ENCODE measurements at regions not wholly inside any gene's neighbourhood (a gene's known extent, or its start where the extent isn't known, plus 50 kb on each side); places are given as distances from the start of the nearest gene placed in this dataset.

DNA sequence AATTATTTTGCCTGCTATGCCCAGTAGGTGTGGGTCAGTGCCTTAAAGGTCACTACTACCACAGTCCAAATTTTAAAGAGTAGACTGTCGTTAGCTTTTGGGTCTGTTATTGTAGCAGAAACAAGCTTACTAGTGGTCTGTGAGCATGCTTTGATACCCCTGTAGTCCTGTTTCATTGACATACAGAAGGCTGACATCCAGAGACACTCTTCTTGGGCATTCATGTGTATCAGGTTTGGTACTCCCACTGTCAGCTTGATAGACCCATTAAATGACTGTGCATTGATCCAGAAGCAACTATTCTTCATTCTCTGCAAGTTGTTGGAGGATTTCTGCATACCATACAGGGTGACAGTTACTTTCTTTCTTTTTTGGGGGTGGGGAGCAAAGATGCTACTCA lies 884.4 kb upstream of the CELF2 start:
- DNase-seq (ENCODE audit: missing footprints), result no peak
- intact Hi-C loops (cut with DNase I), result no loop called here
- ATAC-seq, result no peak

DNA sequence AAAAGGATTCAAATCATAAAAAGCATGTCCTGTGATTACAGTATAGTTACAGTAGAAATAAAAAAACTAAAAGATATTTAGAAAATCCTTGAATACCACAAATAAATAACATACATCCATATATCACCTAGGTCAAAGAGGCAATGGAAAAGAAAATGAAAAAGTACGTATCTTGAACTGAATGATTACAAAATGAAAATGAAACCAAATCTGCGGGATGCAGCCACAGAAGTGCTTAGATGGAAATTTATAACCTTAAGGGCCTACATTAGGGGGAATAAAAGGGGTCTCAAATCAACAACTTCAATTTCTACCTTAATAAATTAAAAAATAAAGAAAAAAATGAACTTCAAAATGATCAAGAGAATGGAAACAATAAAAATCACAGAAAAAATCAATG lies 879.0 kb upstream of the CELF2 start:
- no peak for DNase-seq (ENCODE audit: missing footprints)
- intact Hi-C loops (cut with DNase I), result no loop called here
- ATAC-seq, result no peak

GRCh38 chr10:10141782-10142382 lies 875.8 kb upstream of the CELF2 start:
- DNase-seq (ENCODE audit: missing footprints) (no peak), ATAC-seq (no peak)
- intact Hi-C loops (cut with DNase I), result no loop called here

GRCh38 chr10:10146604-10147003 lies 871.1 kb upstream of the CELF2 start:
- ATAC-seq (no peak), DNase-seq (ENCODE audit: missing footprints) (no peak)
- intact Hi-C loops (cut with DNase I), result no loop called here

GRCh38 chr10:10149899-10150298 lies 867.8 kb upstream of the CELF2 start:
- ATAC-seq, result no peak
- intact Hi-C loops (cut with DNase I), result no loop called here
- no peak for DNase-seq (ENCODE audit: missing footprints)

DNA sequence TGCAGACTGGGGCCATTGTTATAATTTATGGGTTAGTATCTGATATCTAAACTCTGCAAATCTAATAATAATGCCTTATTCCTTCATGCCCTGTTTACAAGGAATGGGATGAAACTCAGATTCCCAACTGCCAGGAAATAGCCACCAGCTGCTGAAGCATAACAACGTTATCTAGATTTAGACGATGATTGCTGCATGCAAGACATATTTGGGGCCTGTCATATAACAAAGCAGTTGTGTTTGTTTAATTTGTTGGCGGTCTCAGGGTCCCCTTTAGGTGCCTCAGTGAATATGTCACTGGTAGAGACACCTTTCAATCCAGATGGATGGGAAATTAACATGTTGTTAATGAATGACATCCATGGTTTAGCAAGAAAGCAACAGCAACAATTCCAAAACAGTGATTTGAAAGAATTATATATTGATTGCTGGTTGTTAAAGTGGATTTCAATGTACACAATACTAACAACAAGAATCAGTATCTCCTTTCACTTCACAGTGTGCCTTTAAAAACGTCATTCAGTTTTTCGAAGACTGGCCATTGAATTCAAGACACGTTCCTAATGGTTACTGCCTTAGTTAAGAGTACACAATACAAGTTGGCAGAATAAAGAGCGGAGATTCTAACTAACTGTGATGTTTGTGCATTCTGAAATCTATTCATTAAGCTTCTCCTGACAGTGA lies 860.6 kb upstream of the CELF2 start:
- DNase-seq (ENCODE audit: missing footprints) (no peak), ATAC-seq (no peak)
- intact Hi-C loops (cut with DNase I), result no loop called here

DNA sequence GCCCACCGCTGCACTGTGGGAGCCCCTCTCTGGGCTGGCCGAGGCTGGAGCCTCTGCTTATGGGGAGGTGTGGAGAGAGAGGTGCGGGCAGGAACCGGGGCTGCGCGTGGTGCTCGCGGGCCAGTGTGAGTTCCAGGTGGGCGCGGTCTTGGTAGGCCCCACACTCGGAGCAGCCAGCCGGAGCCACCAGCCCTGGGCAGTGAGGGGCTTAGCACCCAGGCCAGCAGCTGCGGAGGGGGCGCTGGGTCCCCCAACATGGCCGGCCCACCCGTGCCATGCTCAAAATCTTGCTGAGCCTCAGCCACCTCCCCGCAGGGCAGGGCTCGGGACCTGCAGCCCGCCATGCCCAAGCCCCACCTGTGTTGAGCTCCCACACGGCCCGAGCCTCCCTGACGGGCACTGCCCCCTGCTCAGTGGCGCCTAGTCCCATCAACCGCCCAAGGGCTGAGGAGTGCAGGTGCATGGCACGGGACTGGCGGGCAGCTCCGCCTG lies 856.8 kb upstream of the CELF2 start:
- no peak for ATAC-seq
- intact Hi-C loops (cut with DNase I), result no loop called here
- no peak for DNase-seq (ENCODE audit: missing footprints)

DNA sequence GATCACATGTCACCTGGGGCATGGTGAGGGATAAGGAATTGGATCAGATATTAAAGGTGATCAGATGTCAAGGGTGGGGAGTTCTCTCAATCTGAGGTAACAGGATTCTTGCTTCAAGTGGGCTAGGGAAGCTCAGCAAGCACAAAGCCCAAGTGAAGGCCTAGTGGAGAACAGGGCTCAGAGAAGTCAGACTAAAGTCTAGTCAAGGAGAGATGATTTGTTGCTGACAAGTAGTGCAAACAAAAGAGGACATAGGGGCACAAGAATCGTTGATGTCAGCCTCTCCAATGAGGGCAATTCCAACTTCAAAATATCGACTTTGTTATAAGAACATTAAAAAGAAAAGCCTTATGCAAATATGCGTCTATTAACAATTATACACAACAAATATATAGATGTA lies 852.8 kb upstream of the CELF2 start:
- ATAC-seq, result no peak
- DNase-seq (ENCODE audit: missing footprints), result no peak
- intact Hi-C loops (cut with DNase I), result no loop called here

DNA sequence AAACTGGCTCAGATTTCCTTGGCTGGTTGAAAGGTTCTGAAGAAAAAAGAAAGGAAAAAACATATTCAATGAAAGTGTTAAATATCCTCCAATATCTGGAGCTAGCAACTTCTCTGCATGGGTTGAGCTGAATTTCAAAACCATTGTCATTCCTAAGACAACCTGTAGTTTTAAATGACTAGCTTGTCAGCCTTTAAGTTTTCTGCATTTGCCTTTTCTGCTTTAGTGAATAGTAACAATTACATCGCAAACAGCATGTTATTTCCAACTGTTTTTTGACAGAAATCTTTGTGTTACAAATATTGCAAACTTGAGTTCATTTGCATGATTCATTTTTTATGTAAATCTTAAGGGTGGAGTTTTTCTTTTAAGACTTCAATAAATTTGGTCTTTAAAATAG lies 852.3 kb upstream of the CELF2 start:
- intact Hi-C loops (cut with DNase I), result no loop called here
- DNase-seq (ENCODE audit: missing footprints) (no peak), ATAC-seq (no peak)

DNA sequence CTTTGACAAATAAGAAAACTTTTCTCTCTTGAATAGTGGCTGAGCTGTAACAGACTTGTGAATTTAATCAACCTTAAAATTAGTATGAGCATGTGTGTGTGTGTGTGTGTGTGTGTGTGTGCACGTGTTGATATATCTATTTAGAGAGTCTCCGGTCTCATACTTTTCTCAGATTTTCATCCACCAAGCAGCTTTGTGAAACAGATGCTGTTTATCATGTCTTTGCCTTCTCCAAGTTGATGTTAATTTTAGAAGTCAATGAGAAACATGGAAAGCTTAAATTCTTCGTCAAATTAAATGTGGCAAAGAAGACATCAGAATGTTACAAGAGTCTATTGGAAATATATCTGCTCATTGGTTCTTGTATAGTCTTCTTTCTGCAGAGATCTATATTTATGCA lies 839.2 kb upstream of the CELF2 start:
- ATAC-seq, result no peak
- DNase-seq (ENCODE audit: missing footprints), result no peak
- intact Hi-C loops (cut with DNase I), result no loop called here

DNA sequence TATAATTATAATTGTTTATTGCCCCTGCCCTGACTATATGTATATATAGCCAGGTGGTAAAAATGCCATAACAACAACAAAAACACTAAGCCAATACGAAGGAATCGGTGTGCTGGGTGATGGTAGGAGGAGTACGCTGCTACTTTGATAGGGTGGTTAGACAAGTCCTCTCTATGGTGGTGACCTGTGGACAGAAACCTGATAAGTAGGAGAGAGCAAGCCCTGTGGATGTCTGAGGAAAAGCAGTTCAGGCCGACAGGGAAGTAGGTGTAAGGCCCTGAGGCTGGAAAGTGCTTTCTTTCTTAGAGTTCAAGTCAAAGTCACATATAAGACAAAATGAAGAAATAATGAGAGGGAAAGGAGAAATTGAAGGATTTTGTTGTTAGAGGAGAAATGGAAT lies 823.8 kb upstream of the CELF2 start:
- intact Hi-C loops (cut with DNase I), result no loop called here
- DNase-seq (ENCODE audit: missing footprints) (no peak), ATAC-seq (no peak)

DNA sequence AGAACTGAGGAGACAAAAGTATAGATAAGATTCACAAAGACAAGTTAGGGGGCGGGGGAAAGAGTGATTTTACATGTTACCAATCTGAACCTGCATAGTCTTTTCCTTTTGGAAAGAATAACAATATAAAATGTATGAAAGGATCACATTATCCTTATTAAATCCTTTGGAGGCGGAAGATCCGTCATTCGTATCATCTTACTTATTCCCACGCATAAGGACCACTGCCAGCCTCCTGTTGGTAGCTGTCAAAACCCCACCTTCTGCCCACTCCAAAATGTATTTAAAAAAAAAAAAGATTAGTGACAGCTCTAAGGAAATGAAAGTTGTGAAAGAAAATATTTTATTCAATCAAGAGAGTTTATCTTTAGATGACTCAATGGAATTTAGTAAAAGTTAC lies 821.0 kb upstream of the CELF2 start:
- ATAC-seq (no peak), DNase-seq (ENCODE audit: missing footprints) (no peak)
- intact Hi-C loops (cut with DNase I), result no loop called here

- ATAC-seq (no peak), DNase-seq (ENCODE audit: missing footprints) (no peak)
- intact Hi-C loops (cut with DNase I), result no loop called here
These were observed 820.2 kb upstream of the CELF2 start for GRCh38 chr10:10197423-10197822.

DNA sequence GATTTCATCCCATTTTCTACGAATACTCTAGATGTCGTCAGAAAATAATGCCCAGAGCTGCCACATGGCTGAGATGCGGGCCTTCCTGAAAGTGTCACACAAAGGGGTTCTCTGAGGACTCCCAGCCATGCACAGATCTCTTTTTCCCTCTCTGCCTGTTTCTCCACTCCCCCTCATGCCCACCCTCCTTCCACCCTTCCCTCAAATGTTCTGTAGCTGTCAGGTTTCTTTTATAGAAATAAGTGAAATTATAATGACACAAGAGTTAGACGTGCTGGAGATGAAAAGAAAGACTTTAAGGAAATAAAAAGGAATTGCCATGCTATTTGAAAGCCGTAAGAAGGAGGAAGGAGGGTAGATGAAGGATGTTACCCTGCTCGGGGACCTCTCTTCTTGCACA lies 819.3 kb upstream of the CELF2 start:
- ATAC-seq (no peak), DNase-seq (ENCODE audit: missing footprints) (no peak)
- intact Hi-C loops (cut with DNase I), result no loop called here

DNA sequence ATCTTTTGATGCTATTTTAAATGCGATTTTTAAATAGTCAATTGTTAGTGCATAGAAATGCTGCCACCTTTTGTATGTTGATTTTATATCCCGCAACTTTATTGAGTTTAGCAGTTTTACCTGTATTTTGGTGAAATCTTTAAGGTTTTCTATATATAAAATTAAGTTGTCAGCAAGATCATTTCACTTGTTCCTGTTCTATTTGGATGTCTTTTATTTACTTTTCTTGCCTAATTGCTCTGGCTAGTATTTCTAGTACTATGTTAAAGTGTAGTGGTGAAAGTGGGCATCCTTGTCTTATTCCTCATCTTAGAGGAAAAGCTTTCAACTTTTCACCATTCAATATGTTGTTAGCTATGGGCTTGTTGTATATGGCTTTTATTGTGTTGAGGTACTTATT lies 813.3 kb upstream of the CELF2 start:
- DNase-seq (ENCODE audit: missing footprints) (no peak), ATAC-seq (no peak)
- intact Hi-C loops (cut with DNase I), result no loop called here

GRCh38 chr10:10205906-10206305 lies 811.8 kb upstream of the CELF2 start:
- no peak for DNase-seq (ENCODE audit: missing footprints)
- intact Hi-C loops (cut with DNase I), result no loop called here
- ATAC-seq, result no peak

GRCh38 chr10:10207538-10207937 lies 810.1 kb upstream of the CELF2 start:
- DNase-seq (ENCODE audit: missing footprints) (no peak), ATAC-seq (no peak)
- intact Hi-C loops (cut with DNase I), result no loop called here

DNA sequence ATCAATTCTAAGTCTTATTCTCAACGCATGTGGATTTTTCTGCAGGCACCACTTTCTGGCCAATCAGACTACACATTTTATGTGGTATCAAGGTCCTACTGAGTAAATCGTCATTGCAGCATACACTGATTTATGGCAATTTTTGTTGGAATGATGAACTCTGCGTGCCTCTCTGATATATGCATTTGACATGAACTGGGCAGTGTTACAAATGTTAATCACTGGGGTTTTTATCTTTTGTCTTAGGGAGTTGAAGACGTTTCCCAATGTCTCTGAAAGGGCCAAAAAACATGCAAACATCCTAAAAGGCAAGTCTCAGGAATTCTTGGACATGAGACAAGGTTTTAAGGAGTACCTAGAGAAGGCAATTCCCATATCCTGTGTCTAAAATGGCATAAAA lies 809.5 kb upstream of the CELF2 start:
- DNase-seq (ENCODE audit: missing footprints), result no peak
- ATAC-seq, result no peak
- intact Hi-C loops (cut with DNase I), result no loop called here

DNA sequence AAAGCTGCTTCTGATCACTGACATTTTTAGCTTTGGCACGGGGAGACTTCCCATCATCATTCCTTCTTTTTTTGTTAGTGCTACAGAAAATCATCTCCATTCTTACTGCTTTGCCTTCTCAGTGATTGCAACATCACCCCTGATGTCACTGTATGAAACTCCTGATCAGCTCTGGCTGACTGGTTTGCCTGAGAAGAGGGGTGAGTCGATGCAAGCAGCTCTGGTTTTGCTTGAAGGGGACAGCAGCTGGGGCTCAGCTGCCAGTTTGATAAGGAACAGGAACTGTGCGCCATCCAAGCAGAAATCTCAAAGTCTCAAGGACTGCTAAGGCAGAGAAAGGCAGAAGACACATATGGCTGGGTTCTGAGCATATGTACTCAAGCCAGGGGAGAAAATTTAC lies 808.5 kb upstream of the CELF2 start:
- intact Hi-C loops (cut with DNase I), result no loop called here
- DNase-seq (ENCODE audit: missing footprints), result peak; percentile 68
- peak; percentile 86 for ATAC-seq

GRCh38 chr10:10211409-10211808 lies 806.3 kb upstream of the CELF2 start:
- no peak for DNase-seq (ENCODE audit: missing footprints)
- no peak for ATAC-seq
- intact Hi-C loops (cut with DNase I), result no loop called here

- DNase-seq (ENCODE audit: missing footprints) (no peak), ATAC-seq (no peak)
- intact Hi-C loops (cut with DNase I), result no loop called here
These were observed 804.4 kb upstream of the CELF2 start for GRCh38 chr10:10213237-10213636.

Data from Right ventricle myocardium inferior (tissue), 1 donor.